GM23248 (cell line): ENCODE measurements at regions not wholly inside any gene's neighbourhood (a gene's known extent, or its start where the extent isn't known, plus 50 kb on each side); places are given as distances from the start of the nearest gene placed in this dataset.

Experiments used
- DNase-seq: peaks from one replicate; pipeline ENCODE4 v3.0.0-alpha.2; 2015
- H2AFZ ChIP-seq: fragments of 200-600 bp; sonication (generic); 2 replicates; pipeline ENCODE4 v1.6.1; 2016; ENCODE audit warnings: antibody characterized with exemption
- H3F3A ChIP-seq: fragments of 200-600 bp; sonication (generic); 2 replicates; pipeline ENCODE4 v1.6.1; 2016; ENCODE audit warnings: mild to moderate bottlenecking, antibody characterized with exemption, mixed run types; ENCODE audit not compliant: insufficient read depth
- H3K27ac ChIP-seq: fragments of 200-600 bp; sonication (generic); 2 replicates; pipeline ENCODE4 v1.5.1; 2016; ENCODE audit warnings: mild to moderate bottlenecking
- H3K27me3 ChIP-seq: fragments of 200-600 bp; sonication (generic); replicated peaks from 2 replicates; pipeline ENCODE4 v1.6.1; 2016; ENCODE audit warnings: mild to moderate bottlenecking; ENCODE audit not compliant: insufficient read depth
- H3K36me3 ChIP-seq: fragments of 200-600 bp; sonication (generic); 2 replicates; pipeline ENCODE4 v1.6.1; 2016; ENCODE audit warnings: low read depth, mild to moderate bottlenecking
- H3K4me1 ChIP-seq: fragments of 200-600 bp; sonication (generic); 2 replicates; pipeline ENCODE4 v1.6.1; 2016; ENCODE audit warnings: mild to moderate bottlenecking; ENCODE audit not compliant: insufficient read depth
- H3K4me2 ChIP-seq: fragments of 200-600 bp; sonication (generic); one replicate; pipeline ENCODE4 v1.6.1; 2016; ENCODE audit warnings: mild to moderate bottlenecking; ENCODE audit not compliant: unreplicated experiment
- H3K4me3 ChIP-seq: fragments of 200-600 bp; sonication (generic); 2 replicates; pipeline ENCODE4 v1.5.1; 2016; ENCODE audit warnings: mild to moderate bottlenecking
- H3K79me2 ChIP-seq: fragments of 200-600 bp; sonication (generic); 2 replicates; pipeline ENCODE4 v1.6.1; 2016; ENCODE audit warnings: mild to moderate bottlenecking; ENCODE audit not compliant: insufficient read depth
- H3K9ac ChIP-seq: fragments of 200-600 bp; sonication (generic); 2 replicates; pipeline ENCODE4 v1.6.1; 2016; ENCODE audit warnings: mild to moderate bottlenecking
- H3K9me2 ChIP-seq: fragments of 200-600 bp; sonication (generic); 2 replicates; pipeline ENCODE4 v1.6.1; 2016; ENCODE audit warnings: mixed run types, mild to moderate bottlenecking, moderate library complexity; ENCODE audit not compliant: insufficient read depth
- H3K9me3 ChIP-seq: fragments of 200-600 bp; sonication (generic); one replicate; pipeline ENCODE4 v1.6.1; 2017; ENCODE audit warnings: low read depth
- H4K20me1 ChIP-seq: fragments of 200-600 bp; sonication (generic); 2 replicates; pipeline ENCODE4 v1.6.0; 2016; ENCODE audit not compliant: insufficient read depth
- EZH2 ChIP-seq: fragments of 200-600 bp; sonication (generic); IDR thresholded peaks from 2 replicates; pipeline ENCODE4 v1.6.1; 2018; ENCODE audit warnings: antibody characterized with exemption, mild to moderate bottlenecking; ENCODE audit not compliant: insufficient read depth, poor library complexity, severe bottlenecking
- EZH2phosphoT487 ChIP-seq: fragments of 200-600 bp; sonication (generic); IDR thresholded peaks from 2 replicates; pipeline ENCODE4 v1.6.1; 2018; ENCODE audit warnings: antibody characterized with exemption, moderate library complexity, mild to moderate bottlenecking, low read depth; ENCODE audit not compliant: insufficient read depth
- WGBS, 2 experiments: methylation state at CpG; one replicate each; pipeline ENCODE4 v1.1.6; 2015 to 2017; ENCODE audit warnings: low lambda C conversion rate in 2 of 2, low coverage in 1 of 2; ENCODE audit errors: missing lambda C conversion rate in 2 of 2; 5-methylcytosine and 5-hydroxymethylcytosine counted together
- in situ Hi-C: fragments of 300-500 bp; cut with MboI; formaldehyde crosslinking; loops from 2 replicates; pipeline ENCODE4 v1.15.0; 2020

GRCh38 chr1:193514397-193514796 lies 328.0 kb upstream of the B3GALT2 start:
- Histone ChIP-seq H3K9me3 (no peaks in the 10 kb centered on the region), H3F3A (no peaks in the 10 kb centered on the region), H3K27me3 (no peaks in the 10 kb centered on the region), H3K27ac (no peak overlapping the region), H3K79me2 (no peaks in the 10 kb centered on the region), H3K36me3 (no peaks in the 10 kb centered on the region), H3K9ac (no peak overlapping the region), H3K4me3 (no peak overlapping the region), H3K4me1 (no peaks in the 10 kb centered on the region), H3K4me2 (no peak overlapping the region), H2AFZ (no peak overlapping the region), H3K9me2 (no peaks in the 10 kb centered on the region), H4K20me1 (no peaks in the 10 kb centered on the region)
- TF ChIP-seq EZH2 (no peak), EZH2phosphoT487 (no peak)
- DNase-seq, result no peak
- WGBS, 2 experiments, result 59 to 66% methylated on average over 4 of the region's 4 CpGs
- in situ Hi-C loops, result no loop called here

GRCh38 chr1:193513032-193513431 lies 326.6 kb upstream of the B3GALT2 start:
- Histone ChIP-seq H3K4me3 (no peak overlapping the region), H3K9me3 (no peaks in the 10 kb centered on the region), H3K27me3 (no peaks in the 10 kb centered on the region), H3K4me1 (no peaks in the 10 kb centered on the region), H3K4me2 (no peak overlapping the region), H3K36me3 (no peaks in the 10 kb centered on the region), H3K27ac (no peak overlapping the region), H3F3A (no peaks in the 10 kb centered on the region), H3K79me2 (no peaks in the 10 kb centered on the region), H3K9ac (no peak overlapping the region), H2AFZ (no peak overlapping the region), H3K9me2 (no peaks in the 10 kb centered on the region), H4K20me1 (no peaks in the 10 kb centered on the region)
- in situ Hi-C loops, result no loop called here
- WGBS, 2 experiments, result 14 to 20% methylated on average over 2 of the region's 2 CpGs
- DNase-seq, result no peak
- TF ChIP-seq EZH2, result no peak
- TF ChIP-seq EZH2phosphoT487, result no peak

- Histone ChIP-seq H2AFZ (no peak overlapping the region), H3K27ac (no peak overlapping the region), H3K9me2 (no peaks in the 10 kb centered on the region), H3K9me3 (no peaks in the 10 kb centered on the region), H3K4me1 (no peaks in the 10 kb centered on the region), H3K79me2 (no peaks in the 10 kb centered on the region), H3K4me3 (no peak overlapping the region), H3K27me3 (no peaks in the 10 kb centered on the region), H3K9ac (no peak overlapping the region), H4K20me1 (no peaks in the 10 kb centered on the region), H3F3A (no peaks in the 10 kb centered on the region), H3K4me2 (no peak overlapping the region), H3K36me3 (no peaks in the 10 kb centered on the region)
- DNase-seq, result no peak
- in situ Hi-C loops, result no loop called here
- no peak for TF ChIP-seq EZH2phosphoT487
- no peak for TF ChIP-seq EZH2
Observed at GRCh38 chr1:193504920-193505319, 318.5 kb upstream of the B3GALT2 start.

GRCh38 chr1:193498088-193498655 lies 311.8 kb upstream of the B3GALT2 start:
- no peak for DNase-seq
- Histone ChIP-seq H3K9ac (no peak overlapping the region), H3K9me2 (no peaks in the 10 kb centered on the region), H3K4me3 (no peak overlapping the region), H3K27me3 (no peaks in the 10 kb centered on the region), H2AFZ (no peak overlapping the region), H3K9me3 (no peaks in the 10 kb centered on the region), H3K36me3 (no peaks in the 10 kb centered on the region), H4K20me1 (no peaks in the 10 kb centered on the region), H3K79me2 (no peaks in the 10 kb centered on the region), H3F3A (no peaks in the 10 kb centered on the region), H3K4me1 (no peaks in the 10 kb centered on the region), H3K4me2 (no peak overlapping the region), H3K27ac (no peak overlapping the region)
- TF ChIP-seq EZH2, result no peak
- TF ChIP-seq EZH2phosphoT487, result no peak
- WGBS, 2 experiments, result 38 to 39% methylated on average over 7 of the region's 7 CpGs
- in situ Hi-C loops, result no loop called here

DNA sequence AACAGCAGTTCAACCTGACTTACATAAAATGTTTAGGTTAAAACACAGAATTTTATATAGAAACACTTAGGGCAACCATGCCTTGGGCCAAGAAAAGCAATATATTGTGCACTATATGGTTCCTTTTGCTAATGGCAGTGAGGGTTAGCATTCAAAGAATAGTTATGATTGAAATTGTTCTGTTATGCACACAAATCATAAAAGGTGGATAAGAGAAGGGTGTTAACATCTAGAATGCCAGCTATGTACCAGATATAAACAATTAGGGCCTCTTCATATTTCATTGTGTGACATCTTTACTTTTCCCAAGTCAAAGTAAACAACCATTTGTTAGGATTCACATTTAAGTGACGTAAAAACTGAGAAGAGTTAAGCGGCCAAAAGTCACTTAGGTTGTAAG lies 308.0 kb upstream of the B3GALT2 start:
- H3K4me3 ChIP-seq, result no peak overlapping the region
- 17 to 26% methylated on average over 2 of the region's 2 CpGs for WGBS, 2 experiments
- TF ChIP-seq EZH2phosphoT487, result no peak
- no peak for TF ChIP-seq EZH2
- no peaks in the 10 kb centered on the region for H3K27me3 ChIP-seq
- no peaks in the 10 kb centered on the region for H3K4me1 ChIP-seq
- no peak for DNase-seq
- no peak overlapping the region for H3K27ac ChIP-seq
- no peaks in the 10 kb centered on the region for H3F3A ChIP-seq
- no peaks in the 10 kb centered on the region for H3K9me2 ChIP-seq
- H4K20me1 ChIP-seq, result no peaks in the 10 kb centered on the region
- in situ Hi-C loops, result no loop called here
- H3K4me2 ChIP-seq, result no peak overlapping the region
- no peak overlapping the region for H3K9ac ChIP-seq
- H3K9me3 ChIP-seq, result no peaks in the 10 kb centered on the region
- no peaks in the 10 kb centered on the region for H3K36me3 ChIP-seq
- H2AFZ ChIP-seq, result no peak overlapping the region
- H3K79me2 ChIP-seq, result no peaks in the 10 kb centered on the region
